ENCODE measurements at regions not wholly inside any gene's neighbourhood (a gene's known extent, or its start where the extent isn't known, plus 50 kb on each side); places are given as distances from the start of the nearest gene placed in this dataset.
A peak's percentile ranks its signal among the peaks of the same experiment; 100 is the strongest.

DNA sequence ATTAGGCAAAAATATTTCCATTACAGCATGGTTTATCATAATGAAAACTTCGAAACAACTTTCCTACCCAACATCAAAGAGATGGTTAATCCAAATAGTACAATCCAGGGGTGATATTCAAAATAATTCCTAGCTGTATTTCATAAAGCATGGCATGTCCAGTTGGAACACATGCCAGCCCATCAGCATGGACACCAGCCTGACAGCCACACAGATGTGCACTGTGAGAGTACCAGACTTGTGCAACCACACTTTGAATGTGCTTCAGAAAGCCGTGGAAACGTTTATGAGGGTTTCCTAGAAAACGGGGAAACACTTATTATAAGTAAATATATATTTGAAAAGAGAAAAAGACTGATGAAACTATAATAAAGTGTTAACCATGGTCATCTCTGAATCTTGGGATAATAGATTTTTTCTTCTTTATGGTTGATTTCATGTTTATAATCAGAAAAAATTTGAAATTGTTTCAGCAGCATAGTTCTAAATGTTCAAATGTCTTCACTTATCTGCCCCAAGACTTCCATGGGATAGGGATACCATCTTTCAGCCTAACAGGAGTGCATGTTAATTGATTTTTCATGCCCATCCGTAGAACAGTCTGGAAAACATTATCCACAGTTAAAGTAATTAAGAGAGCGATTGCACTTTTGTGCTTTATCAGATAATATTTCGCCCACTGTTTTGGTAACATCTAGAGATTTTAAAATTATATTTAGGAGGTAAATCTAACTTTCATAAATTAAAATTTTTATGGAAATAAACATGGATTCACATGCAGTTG lies 242.6 kb upstream of the IRS2 start:
- no peaks in the 10 kb centered on the region for H4K20me1 ChIP-seq (ENCODE audit: insufficient read depth, low read length)

DNA sequence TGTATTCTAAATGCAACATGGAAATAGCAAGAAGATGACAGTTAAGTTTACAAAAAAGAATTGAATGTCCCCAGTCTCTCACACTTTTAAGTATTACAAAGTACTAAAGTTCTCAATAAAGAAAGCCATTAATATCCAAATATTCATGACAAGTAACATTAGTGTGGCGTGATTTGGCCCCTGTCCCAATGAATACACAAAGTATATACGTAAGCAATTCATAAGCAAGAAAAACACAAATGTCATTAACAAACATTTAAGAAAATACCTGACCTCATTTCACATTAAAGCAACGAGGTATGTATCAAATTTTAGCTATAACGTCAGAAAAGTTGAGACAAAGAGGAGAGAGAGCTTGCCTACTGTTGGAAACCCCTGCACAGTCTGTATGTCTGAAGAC lies 241.9 kb upstream of the IRS2 start:
- no peaks in the 10 kb centered on the region for H3K27me3 ChIP-seq (ENCODE audit: insufficient read depth, low read length)
- no peak overlapping the region for H3K27ac ChIP-seq (ENCODE audit: low read depth, low read length)
- DNase-seq (ENCODE audit: insufficient read length, low spot score, missing footprints), result no peak
- no peak overlapping the region for H3K4me2 ChIP-seq (ENCODE audit: insufficient read depth, low read length)
- H3K4me1 ChIP-seq (ENCODE audit: insufficient read depth, low read length), result peaks cover 5% of the 10 kb centered on the region
- no peaks in the 10 kb centered on the region for H3K9me3 ChIP-seq (ENCODE audit: low read depth, low read length)
- TF ChIP-seq, protein P1, sequence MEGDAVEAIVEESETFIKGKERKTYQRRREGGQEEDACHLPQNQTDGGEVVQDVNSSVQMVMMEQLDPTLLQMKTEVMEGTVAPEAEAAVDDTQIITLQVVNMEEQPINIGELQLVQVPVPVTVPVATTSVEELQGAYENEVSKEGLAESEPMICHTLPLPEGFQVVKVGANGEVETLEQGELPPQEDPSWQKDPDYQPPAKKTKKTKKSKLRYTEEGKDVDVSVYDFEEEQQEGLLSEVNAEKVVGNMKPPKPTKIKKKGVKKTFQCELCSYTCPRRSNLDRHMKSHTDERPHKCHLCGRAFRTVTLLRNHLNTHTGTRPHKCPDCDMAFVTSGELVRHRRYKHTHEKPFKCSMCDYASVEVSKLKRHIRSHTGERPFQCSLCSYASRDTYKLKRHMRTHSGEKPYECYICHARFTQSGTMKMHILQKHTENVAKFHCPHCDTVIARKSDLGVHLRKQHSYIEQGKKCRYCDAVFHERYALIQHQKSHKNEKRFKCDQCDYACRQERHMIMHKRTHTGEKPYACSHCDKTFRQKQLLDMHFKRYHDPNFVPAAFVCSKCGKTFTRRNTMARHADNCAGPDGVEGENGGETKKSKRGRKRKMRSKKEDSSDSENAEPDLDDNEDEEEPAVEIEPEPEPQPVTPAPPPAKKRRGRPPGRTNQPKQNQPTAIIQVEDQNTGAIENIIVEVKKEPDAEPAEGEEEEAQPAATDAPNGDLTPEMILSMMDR (IDR thresholded peaks at IDR 0.05; ENCODE audit: extremely low read depth, low read depth, low read length), result no peak
- no peaks in the 10 kb centered on the region for H3K36me3 ChIP-seq (ENCODE audit: insufficient read depth, low read length)
- no peak overlapping the region for H2AFZ ChIP-seq (ENCODE audit: low read length)
- H4K20me1 ChIP-seq (ENCODE audit: insufficient read depth, low read length), result no peaks in the 10 kb centered on the region
- no peaks in the 10 kb centered on the region for H3K79me2 ChIP-seq (ENCODE audit: insufficient read depth, low read length)
- H3K4me3 ChIP-seq (ENCODE audit: insufficient read depth, low read length), result no peak overlapping the region

More for the DNA sequence above, 242.6 kb upstream of the IRS2 start:
- TF ChIP-seq, protein P1 (IDR thresholded peaks at IDR 0.05; ENCODE audit: extremely low read depth, low read depth, low read length), result no peak
- no peak overlapping the region for H3K4me3 ChIP-seq (ENCODE audit: insufficient read depth, low read length)
- no peaks in the 10 kb centered on the region for H3K27me3 ChIP-seq (ENCODE audit: insufficient read depth, low read length)
- H3K9me3 ChIP-seq (ENCODE audit: low read depth, low read length), result no peaks in the 10 kb centered on the region
- H3K4me1 ChIP-seq (ENCODE audit: insufficient read depth, low read length), result peaks cover 5% of the 10 kb centered on the region
- no peak overlapping the region for H3K4me2 ChIP-seq (ENCODE audit: insufficient read depth, low read length)
- H2AFZ ChIP-seq (ENCODE audit: low read length), result no peak overlapping the region
- H3K79me2 ChIP-seq (ENCODE audit: insufficient read depth, low read length), result no peaks in the 10 kb centered on the region
- H3K36me3 ChIP-seq (ENCODE audit: insufficient read depth, low read length), result no peaks in the 10 kb centered on the region
- no peak overlapping the region for H3K27ac ChIP-seq (ENCODE audit: low read depth, low read length)
- peak; percentile 2 for DNase-seq (ENCODE audit: insufficient read length, low spot score, missing footprints)

DNA sequence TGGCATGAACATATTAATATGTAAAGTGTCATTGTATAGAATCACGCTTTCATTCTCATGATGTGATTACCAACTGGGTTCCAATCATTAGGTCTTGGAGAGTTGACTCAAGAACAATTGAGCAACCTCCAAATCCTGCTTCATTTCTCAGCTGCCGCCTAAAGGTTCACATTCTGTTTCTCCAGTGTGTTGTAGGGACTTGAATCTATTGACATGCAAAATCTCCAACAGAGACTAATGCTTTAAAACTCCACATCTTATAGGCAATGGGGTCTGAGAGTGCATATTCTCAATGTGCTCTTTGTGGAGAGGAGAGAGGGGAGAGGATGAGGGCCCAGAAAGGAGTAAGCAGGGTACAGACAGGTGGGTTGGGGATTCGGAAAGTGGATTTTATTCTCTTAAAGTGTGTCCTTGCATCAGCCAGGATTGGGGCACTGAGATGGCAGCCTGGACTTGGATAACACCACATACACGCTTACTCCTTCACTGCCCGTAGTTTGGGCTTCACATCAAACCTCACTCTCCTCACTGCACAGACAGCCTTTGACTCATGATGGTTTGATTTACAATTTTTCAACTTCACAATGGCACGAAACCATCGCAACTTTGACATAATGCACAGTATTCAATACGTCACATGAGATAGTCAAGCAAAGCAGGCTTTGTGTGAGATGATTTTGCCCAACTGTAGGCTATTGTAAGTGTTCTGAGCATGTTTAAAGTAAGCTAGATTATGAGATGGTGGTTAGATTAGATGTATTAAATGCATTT lies 241.3 kb upstream of the IRS2 start:
- DNase-seq (ENCODE audit: insufficient read length, low spot score, missing footprints), result peak; percentile 11
- Histone ChIP-seq H3K27ac (ENCODE audit: low read depth, low read length) (no peak overlapping the region), H2AFZ (ENCODE audit: low read length) (no peak overlapping the region), H3K4me2 (ENCODE audit: insufficient read depth, low read length) (no peak overlapping the region), H3K79me2 (ENCODE audit: insufficient read depth, low read length) (no peaks in the 10 kb centered on the region), H4K20me1 (ENCODE audit: insufficient read depth, low read length) (no peaks in the 10 kb centered on the region), H3K9me3 (ENCODE audit: low read depth, low read length) (no peaks in the 10 kb centered on the region), H3K4me1 (ENCODE audit: insufficient read depth, low read length) (peaks cover 5% of the 10 kb centered on the region), H3K4me3 (ENCODE audit: insufficient read depth, low read length) (no peak overlapping the region), H3K36me3 (ENCODE audit: insufficient read depth, low read length) (no peaks in the 10 kb centered on the region), H3K27me3 (ENCODE audit: insufficient read depth, low read length) (no peaks in the 10 kb centered on the region)
- TF ChIP-seq, protein P1 (IDR thresholded peaks at IDR 0.05; ENCODE audit: extremely low read depth, low read depth, low read length), result no peak

DNA sequence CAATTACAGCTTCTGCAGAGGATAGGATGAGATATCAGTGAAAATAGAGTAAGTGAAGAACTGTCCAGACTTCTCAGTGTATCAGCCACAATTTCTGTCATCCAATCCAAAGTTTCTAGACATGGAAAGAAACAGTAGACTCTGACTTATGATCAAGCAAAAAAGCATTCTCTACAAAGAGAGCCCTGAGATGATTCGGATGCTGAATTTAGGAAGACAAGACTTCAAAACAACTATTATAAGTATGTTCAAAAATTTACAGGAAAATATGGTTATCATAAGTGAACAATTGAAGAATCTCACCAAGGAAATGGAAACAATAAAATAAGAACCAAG lies 238.2 kb upstream of the IRS2 start:
- H3K79me2 ChIP-seq (ENCODE audit: insufficient read depth, low read length), result no peaks in the 10 kb centered on the region
- TF ChIP-seq, protein P1 (IDR thresholded peaks at IDR 0.05; ENCODE audit: extremely low read depth, low read depth, low read length), result no peak
- no peaks in the 10 kb centered on the region for H3K27me3 ChIP-seq (ENCODE audit: insufficient read depth, low read length)
- no peaks in the 10 kb centered on the region for H4K20me1 ChIP-seq (ENCODE audit: insufficient read depth, low read length)
- H3K4me1 ChIP-seq (ENCODE audit: insufficient read depth, low read length), result peaks cover 5% of the 10 kb centered on the region
- H3K4me2 ChIP-seq (ENCODE audit: insufficient read depth, low read length), result no peak overlapping the region
- no peaks in the 10 kb centered on the region for H3K36me3 ChIP-seq (ENCODE audit: insufficient read depth, low read length)
- H2AFZ ChIP-seq (ENCODE audit: low read length), result peak overlapping the region; percentile 75
- H3K9me3 ChIP-seq (ENCODE audit: low read depth, low read length), result no peaks in the 10 kb centered on the region
- H3K4me3 ChIP-seq (ENCODE audit: insufficient read depth, low read length), result no peak overlapping the region
- no peak for DNase-seq (ENCODE audit: insufficient read length, low spot score, missing footprints)
- H3K27ac ChIP-seq (ENCODE audit: low read depth, low read length), result no peak overlapping the region
